GM21619 (cell line): ENCODE measurements at regions not wholly inside any gene's neighbourhood (a gene's known extent, or its start where the extent isn't known, plus 50 kb on each side); places are given as distances from the start of the nearest gene placed in this dataset.

Experiments used
- ATAC-seq: cut with Tn5 transposase; IDR thresholded peaks from one replicate; pipeline ENCODE4 v1.9.1; 2021; ENCODE audit not compliant: unreplicated experiment

DNA sequence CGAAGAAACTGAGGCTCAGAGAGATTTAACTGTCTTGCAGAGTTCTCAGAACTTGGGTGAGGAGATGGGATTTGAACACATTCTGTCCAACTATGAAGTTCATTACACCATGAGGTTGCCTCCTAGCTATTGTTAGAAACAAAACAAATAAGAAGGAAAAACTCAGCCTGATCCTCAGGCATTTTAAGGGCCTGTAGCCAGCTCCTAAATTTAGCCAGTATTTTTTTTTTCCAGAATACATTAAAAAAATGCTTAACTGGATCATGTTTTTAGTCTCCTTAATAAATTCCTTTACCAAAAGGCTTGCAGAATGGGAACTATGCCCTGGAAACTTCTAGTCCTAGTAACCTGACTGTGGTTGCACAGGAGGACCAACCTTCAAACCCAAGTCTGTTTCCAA is 212.0 kb downstream of the CSNK2A3 start:
- no peak for ATAC-seq

DNA sequence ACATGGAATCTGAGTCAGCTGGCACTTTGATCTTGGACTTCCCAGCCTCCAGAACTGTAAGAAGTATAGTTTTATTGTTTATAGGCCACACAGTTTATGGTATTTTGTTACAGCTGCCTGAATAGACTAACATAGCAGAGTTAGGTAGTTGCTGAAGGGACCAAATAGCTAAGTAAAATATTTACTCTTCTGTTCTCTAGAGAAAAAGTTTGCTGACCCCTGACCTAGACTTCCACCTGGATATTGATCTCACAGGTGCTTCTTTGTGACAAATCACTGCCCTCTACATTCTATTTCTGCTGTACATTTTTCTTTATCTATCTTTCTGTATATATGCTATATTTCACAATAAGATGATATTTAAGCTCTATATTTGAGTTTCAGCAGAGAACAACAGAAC is 212.5 kb downstream of the CSNK2A3 start:
- no peak for ATAC-seq

DNA sequence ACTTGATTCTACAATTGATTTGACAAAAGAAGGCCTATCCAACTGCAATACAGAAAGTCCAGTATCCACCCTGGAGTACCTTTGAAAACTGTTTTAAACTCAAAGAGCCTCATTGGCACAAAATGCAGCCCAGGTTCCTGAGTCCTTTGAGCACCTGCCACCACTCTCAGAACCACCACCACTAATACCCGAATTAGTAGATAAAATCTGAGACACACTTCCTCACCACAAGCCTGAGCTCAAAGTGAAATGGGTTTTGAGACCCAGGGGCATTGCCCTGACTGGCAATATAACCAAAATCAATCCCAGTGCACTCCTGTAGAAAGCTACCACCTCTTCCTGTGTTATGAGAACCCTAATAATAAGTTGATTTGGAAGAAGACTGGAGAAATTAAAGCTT is 215.7 kb downstream of the CSNK2A3 start:
- ATAC-seq, result no peak

DNA sequence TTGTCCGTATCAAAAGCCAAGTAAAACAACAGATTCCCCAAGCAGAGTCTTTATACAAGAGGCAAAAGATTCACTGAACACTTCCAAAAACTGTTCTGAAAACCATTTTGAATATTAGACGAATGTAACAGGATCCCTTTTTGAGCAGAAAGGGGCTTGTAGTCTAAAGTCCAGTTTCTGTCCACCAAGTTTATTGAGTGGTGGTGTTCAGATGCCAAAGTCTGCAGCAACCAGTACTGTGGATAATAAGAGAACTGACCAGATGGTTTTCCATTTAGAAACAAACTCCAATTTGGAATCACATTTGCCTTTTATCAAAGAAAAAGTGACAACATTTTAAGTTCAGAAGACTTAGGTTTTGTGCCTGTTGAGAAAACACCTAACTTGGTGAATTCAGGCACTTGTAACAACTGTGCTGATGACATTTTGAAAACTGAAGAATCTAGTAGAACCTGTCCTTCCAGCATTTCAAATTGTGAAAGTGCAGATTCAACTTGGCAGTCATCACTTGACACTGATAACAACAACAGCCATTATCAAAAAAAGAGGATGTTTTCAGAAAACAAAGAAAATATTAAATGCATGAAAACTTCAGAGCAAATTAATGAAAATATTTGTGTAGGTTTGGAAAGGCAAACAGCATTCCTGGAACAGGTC is 217.1 kb downstream of the CSNK2A3 start:
- no peak for ATAC-seq

- no peak for ATAC-seq
Measured at GRCh38 chr11:11129118-11129517, 223.9 kb downstream of the CSNK2A3 start.

- ATAC-seq, result no peak
Measured at GRCh38 chr11:11125618-11126017, 227.4 kb downstream of the CSNK2A3 start.

GRCh38 chr11:11122749-11123148 is 230.3 kb downstream of the CSNK2A3 start:
- ATAC-seq, result no peak

DNA sequence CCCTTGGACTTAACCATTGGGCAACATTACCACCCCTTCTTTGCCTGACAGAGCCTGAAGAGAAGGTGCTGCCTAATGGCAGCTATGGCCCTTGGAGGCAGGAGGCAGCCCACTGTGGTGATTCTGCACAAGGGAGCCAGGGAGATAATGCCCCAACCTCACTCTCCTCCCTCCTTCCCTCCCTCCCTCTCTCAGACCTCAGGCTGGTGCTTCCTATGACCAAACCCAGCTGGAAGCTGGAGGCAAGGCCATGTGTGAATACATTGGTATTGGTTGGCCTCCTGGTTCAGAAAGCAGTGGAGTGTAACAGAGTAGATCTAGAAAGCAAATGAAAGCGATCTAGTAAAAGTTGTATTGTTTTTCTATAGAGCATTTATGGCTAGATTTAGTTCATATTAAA is 233.1 kb downstream of the CSNK2A3 start:
- ATAC-seq, result no peak

DNA sequence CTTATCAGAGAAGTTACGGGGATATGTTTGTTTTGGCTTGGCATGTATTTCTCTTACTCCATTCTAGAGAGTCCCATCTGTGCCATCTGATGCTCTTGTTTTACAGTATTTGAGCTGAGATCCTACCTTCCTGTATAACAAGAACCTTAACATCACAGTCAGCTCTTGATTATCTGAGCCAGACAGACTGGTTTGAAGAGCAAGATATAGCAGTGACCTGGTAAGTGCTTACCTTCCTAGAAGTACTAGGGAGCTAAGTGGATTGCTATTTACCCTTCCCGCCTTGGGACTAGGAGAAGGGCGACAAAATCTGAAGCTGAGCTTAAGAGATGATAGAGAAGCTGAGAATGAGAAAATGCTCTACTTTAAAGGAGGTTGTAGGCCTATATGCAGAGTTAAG is 235.3 kb downstream of the CSNK2A3 start:
- no peak for ATAC-seq

GRCh38 chr11:11115475-11115874 is 237.6 kb downstream of the CSNK2A3 start:
- ATAC-seq, result no peak

GRCh38 chr11:11113626-11114025 is 239.4 kb downstream of the CSNK2A3 start:
- no peak for ATAC-seq

- no peak for ATAC-seq
Measured at GRCh38 chr11:11108026-11108425, 245.0 kb downstream of the CSNK2A3 start.

GRCh38 chr11:11107076-11107723 is 245.8 kb downstream of the CSNK2A3 start:
- no peak for ATAC-seq

- ATAC-seq, result no peak
Measured at GRCh38 chr11:11105361-11105760, 247.5 kb upstream of the ZBED5 start.

DNA sequence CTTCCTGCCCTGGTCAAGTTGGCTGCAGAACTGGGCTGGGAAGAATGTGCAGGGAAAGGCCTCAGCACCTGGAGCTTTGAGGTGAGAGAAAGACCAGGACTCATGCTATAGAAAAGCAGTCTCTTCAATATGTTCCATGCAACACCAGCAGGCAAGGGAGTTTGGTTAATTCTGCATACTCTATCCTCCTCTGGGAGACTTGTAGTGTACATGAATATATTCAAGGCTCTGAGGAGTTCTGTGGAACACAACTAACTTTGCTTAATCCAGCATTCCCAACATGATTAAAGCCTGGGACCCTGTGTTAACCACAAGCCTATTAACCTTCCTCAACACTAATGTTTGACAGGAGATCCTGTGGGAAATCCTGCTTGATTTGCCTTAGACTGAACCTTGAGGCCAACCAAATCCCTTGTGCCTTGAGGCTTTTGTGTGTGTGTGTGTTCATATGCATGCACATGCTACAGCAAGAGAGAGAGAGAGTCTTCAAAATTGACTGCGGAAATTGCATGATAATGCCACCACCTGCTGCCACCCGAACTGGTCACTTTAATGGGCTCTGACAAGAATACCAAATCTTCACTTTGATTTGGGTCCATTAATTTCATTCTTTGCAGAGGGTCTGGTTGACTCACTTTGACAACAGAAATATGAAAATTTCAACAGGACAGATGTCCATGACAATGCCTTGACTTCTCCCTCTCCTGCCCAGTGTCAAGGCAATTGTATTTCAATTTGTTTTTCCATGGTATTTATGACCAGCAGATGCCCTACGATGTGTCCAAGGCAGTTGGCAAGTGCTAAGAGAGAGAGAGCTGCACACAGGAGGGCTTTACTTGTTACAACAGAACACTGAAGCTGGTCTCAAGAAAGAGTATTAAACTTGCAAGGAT is 238.2 kb upstream of the ZBED5 start:
- ATAC-seq, result no peak

DNA sequence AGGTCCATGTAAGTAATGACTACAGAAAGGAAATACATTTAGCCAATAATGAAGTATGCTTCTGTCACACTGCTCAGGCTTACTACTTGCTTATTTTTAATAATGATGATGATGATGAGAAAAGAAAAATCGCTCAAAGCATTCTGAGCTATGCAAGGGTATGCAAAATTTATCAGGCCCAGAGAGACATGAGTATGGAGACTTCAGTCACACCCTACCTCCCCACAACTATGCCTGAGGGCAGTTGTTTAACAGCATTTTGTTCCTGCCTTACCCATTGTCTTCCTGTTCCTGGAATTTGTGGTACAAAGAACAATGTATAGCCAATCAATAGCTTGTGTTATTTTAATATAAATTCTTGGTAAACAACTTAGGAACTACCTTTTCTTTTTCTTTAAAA is 232.6 kb upstream of the ZBED5 start:
- no peak for ATAC-seq

DNA sequence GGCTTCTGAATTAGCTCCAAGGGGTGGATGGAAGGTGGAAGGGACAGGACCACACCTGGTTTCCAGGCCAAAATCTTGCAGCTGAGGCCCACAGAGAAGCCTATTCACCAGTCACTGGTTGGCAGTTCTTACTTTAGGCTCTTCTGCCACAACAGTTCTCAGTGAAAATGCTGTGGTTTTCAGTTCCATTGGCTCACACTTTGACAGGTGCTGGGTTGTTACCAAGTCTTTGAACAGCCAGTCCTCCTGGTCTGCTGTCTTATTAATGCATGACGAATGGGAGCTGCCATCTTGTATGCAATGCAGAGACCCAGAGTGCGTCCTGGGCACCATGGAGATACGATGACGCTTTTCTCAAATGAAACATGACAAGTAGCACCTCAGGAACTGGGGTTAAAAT is 232.0 kb upstream of the ZBED5 start:
- ATAC-seq, result no peak

- no peak for ATAC-seq
Measured at GRCh38 chr11:11086979-11087378, 229.1 kb upstream of the ZBED5 start.

GRCh38 chr11:11085580-11085979 is 227.7 kb upstream of the ZBED5 start:
- ATAC-seq, result no peak

GRCh38 chr11:11084337-11084736 is 226.5 kb upstream of the ZBED5 start:
- ATAC-seq, result no peak

- ATAC-seq, result no peak
Measured at GRCh38 chr11:11083441-11083840, 225.6 kb upstream of the ZBED5 start.

DNA sequence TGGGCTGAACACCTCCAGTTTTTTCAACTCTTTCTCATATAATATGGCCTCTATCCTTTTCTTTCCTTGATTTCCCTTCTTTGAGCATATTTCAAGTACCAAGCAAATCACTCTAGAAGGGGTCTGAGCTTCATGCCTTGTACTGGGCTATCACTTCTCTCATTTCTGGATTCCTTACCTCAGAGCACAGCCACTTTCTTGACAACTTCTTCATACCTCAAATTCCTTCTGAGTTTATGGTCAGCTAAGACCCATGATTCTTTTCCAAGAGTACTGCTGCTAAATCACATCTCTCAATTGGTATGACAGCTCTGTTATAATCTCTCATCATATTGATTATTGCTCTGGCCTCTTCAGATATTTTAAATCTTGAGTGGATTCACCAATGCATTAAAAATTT is 224.8 kb upstream of the ZBED5 start:
- no peak for ATAC-seq
